Keratinocyte (primary cell): ENCODE measurements at regions not wholly inside any gene's neighbourhood (a gene's known extent, or its start where the extent isn't known, plus 50 kb on each side); places are given as distances from the start of the nearest gene placed in this dataset.

Experiments used
- DNase-seq: peaks from one replicate; pipeline ENCODE4 v3.0.0-alpha.2; 2011; ENCODE audit warnings: low read depth, missing footprints, low spot score
- FAIRE-seq: peaks from 2 replicates; lab custom pipeline; 2011; peaks lifted over from hg19 to GRCh38; lab: Jason Lieb, UNC
- H2AFZ ChIP-seq: 2 replicates; pipeline ENCODE4 v1.6.0; 2012; ENCODE audit warnings: low read length, control low read depth, inconsistent platforms; ENCODE audit not compliant: control insufficient read depth
- H3K27ac ChIP-seq: 2 replicates; pipeline ENCODE4 v1.5.1; 2011; ENCODE audit warnings: low read length; ENCODE audit not compliant: control insufficient read depth, insufficient read depth
- H3K27me3 ChIP-seq: 3 replicates; pipeline ENCODE4 v1.6.0; 2011; ENCODE audit warnings: low read length; ENCODE audit not compliant: control insufficient read depth, insufficient read depth; ENCODE audit errors: extremely low read depth
- H3K36me3 ChIP-seq, 2 experiments: 2 replicates in 1 of 2; 3 replicates in 1 of 2; pipeline ENCODE4 v1.5.1; 2011; ENCODE audit warnings: low read length in 2 of 2, mild to moderate bottlenecking in 1 of 2; ENCODE audit not compliant: control insufficient read depth in 2 of 2, insufficient read depth in 2 of 2; ENCODE audit errors: extremely low read depth in 1 of 2
- H3K4me1 ChIP-seq: 3 replicates; pipeline ENCODE4 v1.5.1; 2011; ENCODE audit warnings: low read length; ENCODE audit not compliant: control insufficient read depth, insufficient read depth; ENCODE audit errors: extremely low read depth
- H3K4me2 ChIP-seq: 3 replicates; pipeline ENCODE4 v1.6.0; 2011; ENCODE audit warnings: low read depth, low read length; ENCODE audit not compliant: control insufficient read depth, insufficient read depth; ENCODE audit errors: extremely low read depth
- H3K4me3 ChIP-seq, 3 experiments: fragments of 200-600 bp in 1 of 3; sonication (generic) in 1 of 3; 2 replicates in 2 of 3; 3 replicates in 1 of 3; pipeline ENCODE4 v1.5.1; 2011 to 2016; ENCODE audit warnings: low read length in 3 of 3, mild to moderate bottlenecking in 3 of 3, control low read depth in 2 of 3, inconsistent platforms in 1 of 3, low read depth in 1 of 3, mixed read lengths in 1 of 3, mixed run types in 1 of 3, moderate library complexity in 1 of 3; ENCODE audit not compliant: control insufficient read depth in 2 of 3, insufficient read depth in 2 of 3; ENCODE audit errors: extremely low read depth in 1 of 3
- H3K79me2 ChIP-seq: 2 replicates; pipeline ENCODE4 v1.6.0; 2012; ENCODE audit warnings: low read length; ENCODE audit not compliant: control insufficient read depth, insufficient read depth
- H3K9ac ChIP-seq: 3 replicates; pipeline ENCODE4 v1.6.0; 2011; ENCODE audit warnings: low read length; ENCODE audit not compliant: control insufficient read depth, insufficient read depth; ENCODE audit errors: extremely low read depth
- H3K9me1 ChIP-seq: 3 replicates; pipeline ENCODE4 v1.6.0; 2011; ENCODE audit warnings: low read length; ENCODE audit not compliant: control insufficient read depth, insufficient read depth; ENCODE audit errors: extremely low read depth
- H3K9me3 ChIP-seq: 2 replicates; pipeline ENCODE4 v1.5.1; 2012; ENCODE audit warnings: low read depth, low read length; ENCODE audit not compliant: control insufficient read depth
- H4K20me1 ChIP-seq: 3 replicates; pipeline ENCODE4 v1.6.0; 2011; ENCODE audit warnings: low read length; ENCODE audit not compliant: control insufficient read depth, insufficient read depth; ENCODE audit errors: extremely low read depth
- CTCF ChIP-seq, 3 experiments: IDR thresholded peaks in 1 of 3; conservative IDR thresholded peaks in 1 of 3; optimal IDR thresholded peaks in 1 of 3; 2 replicates in 2 of 3; 3 replicates in 1 of 3; pipeline versions ENCODE3 to v1.5.1; 2011; ENCODE audit warnings: low read length in 3 of 3, mild to moderate bottlenecking in 3 of 3, moderate library complexity in 2 of 3, control low read depth in 1 of 3, inconsistent platforms in 1 of 3; ENCODE audit not compliant: insufficient read depth in 2 of 3; ENCODE audit errors: extremely low read depth in 1 of 3
- EZH2 ChIP-seq: IDR thresholded peaks from one replicate; pipeline ENCODE4 v1.6.1; 2012; ENCODE audit warnings: inconsistent platforms, mild to moderate bottlenecking, low read length, moderate library complexity
- dilution Hi-C: fragments of 300-500 bp; cut with MboI; formaldehyde crosslinking; loops from one replicate; pipeline ENCODE4 v1.7.0; 2020; ENCODE audit warnings: low sequenced_read_pairs; ENCODE audit not compliant: extremely low pct_ligation_motif_present

DNA sequence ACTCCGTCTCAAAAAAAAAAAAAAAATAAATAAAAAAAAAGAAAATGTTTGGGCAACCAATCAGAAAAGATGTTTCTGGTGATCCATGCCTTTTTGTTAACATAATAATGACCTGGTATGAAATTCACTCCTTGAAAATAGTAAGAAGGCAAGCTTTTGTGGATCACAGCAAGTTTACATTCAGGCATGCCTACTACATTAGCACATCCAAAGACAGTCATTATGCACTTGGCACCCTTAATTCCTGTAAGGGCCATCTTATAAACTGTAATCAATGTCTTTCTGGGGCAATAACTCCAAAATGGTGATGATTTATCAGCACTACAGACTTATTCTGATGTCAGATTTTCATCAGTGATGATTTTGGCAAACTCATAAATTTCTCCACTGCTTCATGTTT lies 1871.6 kb upstream of the AGA start:
- no peak overlapping the region for H3K27ac ChIP-seq
- no peak overlapping the region for H3K4me2 ChIP-seq
- no peak overlapping the region for H3K9ac ChIP-seq
- H2AFZ ChIP-seq, result no peak overlapping the region
- H3K27me3 ChIP-seq, result no peaks in the 10 kb centered on the region
- TF ChIP-seq CTCF (optimal IDR thresholded peaks at IDR 0.05 in 1 of 3, IDR thresholded peaks at IDR 0.05 in 1 of 3, conservative IDR thresholded peaks at IDR 0.05 in 1 of 3; ENCODE audit: extremely low read depth in 1 of 3, insufficient read depth in 2 of 3, low read length in 3 of 3) (no peak), EZH2 (no peak)
- H3K4me3 ChIP-seq, result no peak overlapping the region
- H3K4me1 ChIP-seq, result no peaks in the 10 kb centered on the region
- no peaks in the 10 kb centered on the region for H3K9me3 ChIP-seq
- no peaks in the 10 kb centered on the region for H4K20me1 ChIP-seq
- no peaks in the 10 kb centered on the region for H3K36me3 ChIP-seq
- no peaks in the 10 kb centered on the region for H3K79me2 ChIP-seq
- no peak for DNase-seq
- no peak for FAIRE-seq
- H3K9me1 ChIP-seq, result no peaks in the 10 kb centered on the region
- dilution Hi-C loops, result no loop called here

GRCh38 chr4:179325181-179325580 lies 1882.9 kb upstream of the AGA start:
- H3K36me3 ChIP-seq, result no peaks in the 10 kb centered on the region
- H3K4me2 ChIP-seq, result no peak overlapping the region
- no peaks in the 10 kb centered on the region for H3K9me1 ChIP-seq
- no peak overlapping the region for H3K9ac ChIP-seq
- FAIRE-seq (no peak), DNase-seq (no peak)
- TF ChIP-seq CTCF (optimal IDR thresholded peaks at IDR 0.05 in 1 of 3, IDR thresholded peaks at IDR 0.05 in 1 of 3, conservative IDR thresholded peaks at IDR 0.05 in 1 of 3; ENCODE audit: extremely low read depth in 1 of 3, insufficient read depth in 2 of 3, low read length in 3 of 3) (no peak), EZH2 (no peak)
- H3K4me3 ChIP-seq, result no peak overlapping the region
- H3K4me1 ChIP-seq, result no peaks in the 10 kb centered on the region
- dilution Hi-C loops, result no loop called here
- no peaks in the 10 kb centered on the region for H3K9me3 ChIP-seq
- H3K27ac ChIP-seq, result no peak overlapping the region
- no peaks in the 10 kb centered on the region for H3K79me2 ChIP-seq
- no peaks in the 10 kb centered on the region for H3K27me3 ChIP-seq
- H2AFZ ChIP-seq, result no peak overlapping the region
- H4K20me1 ChIP-seq, result no peaks in the 10 kb centered on the region
